ENCODE measurements at regions not wholly inside any gene's neighbourhood (a gene's known extent, or its start where the extent isn't known, plus 50 kb on each side); places are given as distances from the start of the nearest gene placed in this dataset.

DNA sequence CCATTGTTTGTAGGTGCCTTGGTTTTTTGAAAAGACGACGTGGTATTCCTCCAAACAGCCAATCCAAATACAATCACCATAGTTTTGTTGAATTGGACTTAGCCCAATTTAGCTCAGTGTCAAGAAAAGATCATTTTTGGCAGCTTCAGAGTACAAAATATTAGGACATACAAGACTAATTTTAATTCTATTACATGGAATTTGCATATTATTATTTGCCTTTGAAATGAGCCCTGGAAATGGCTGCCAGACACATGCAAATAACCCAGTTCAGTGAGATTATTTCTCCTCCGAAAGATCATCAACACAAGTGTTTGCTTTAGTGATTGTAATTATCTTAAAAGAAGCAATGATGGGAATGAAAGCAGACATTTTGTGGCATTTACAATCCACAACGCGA is 89.3 kb downstream of the PLK2 start:
- Histone ChIP-seq H3K27me3 (no peaks in the 10 kb centered on the region), H3K9me3 (no peaks in the 10 kb centered on the region), H3K27ac (no peak overlapping the region), H3K4me1 (peaks cover 0 to 4% of the 10 kb centered on the region in 2 donors), H3K4me3 (no peak overlapping the region), H3K36me3 (no peaks in the 10 kb centered on the region)
- TF ChIP-seq, protein P1, sequence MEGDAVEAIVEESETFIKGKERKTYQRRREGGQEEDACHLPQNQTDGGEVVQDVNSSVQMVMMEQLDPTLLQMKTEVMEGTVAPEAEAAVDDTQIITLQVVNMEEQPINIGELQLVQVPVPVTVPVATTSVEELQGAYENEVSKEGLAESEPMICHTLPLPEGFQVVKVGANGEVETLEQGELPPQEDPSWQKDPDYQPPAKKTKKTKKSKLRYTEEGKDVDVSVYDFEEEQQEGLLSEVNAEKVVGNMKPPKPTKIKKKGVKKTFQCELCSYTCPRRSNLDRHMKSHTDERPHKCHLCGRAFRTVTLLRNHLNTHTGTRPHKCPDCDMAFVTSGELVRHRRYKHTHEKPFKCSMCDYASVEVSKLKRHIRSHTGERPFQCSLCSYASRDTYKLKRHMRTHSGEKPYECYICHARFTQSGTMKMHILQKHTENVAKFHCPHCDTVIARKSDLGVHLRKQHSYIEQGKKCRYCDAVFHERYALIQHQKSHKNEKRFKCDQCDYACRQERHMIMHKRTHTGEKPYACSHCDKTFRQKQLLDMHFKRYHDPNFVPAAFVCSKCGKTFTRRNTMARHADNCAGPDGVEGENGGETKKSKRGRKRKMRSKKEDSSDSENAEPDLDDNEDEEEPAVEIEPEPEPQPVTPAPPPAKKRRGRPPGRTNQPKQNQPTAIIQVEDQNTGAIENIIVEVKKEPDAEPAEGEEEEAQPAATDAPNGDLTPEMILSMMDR (IDR thresholded peaks at IDR 0.05) = no peak
- no peak for DNase-seq (ENCODE audit: low spot score)

- peak overlapping the region in 1 of 2 donors; percentile 53 for H3K27ac ChIP-seq
- TF ChIP-seq, protein P1 (IDR thresholded peaks at IDR 0.05) = no peak
- H3K4me1 ChIP-seq = peaks cover 0 to 4% of the 10 kb centered on the region in 2 donors
- no peaks in the 10 kb centered on the region for H3K27me3 ChIP-seq
- H3K9me3 ChIP-seq = no peaks in the 10 kb centered on the region
- no peaks in the 10 kb centered on the region for H3K36me3 ChIP-seq
- no peak overlapping the region for H3K4me3 ChIP-seq
- DNase-seq (ENCODE audit: low spot score) = no peak
Observed at GRCh38 chr5:58369513-58370190, 90.2 kb downstream of the PLK2 start.

DNA sequence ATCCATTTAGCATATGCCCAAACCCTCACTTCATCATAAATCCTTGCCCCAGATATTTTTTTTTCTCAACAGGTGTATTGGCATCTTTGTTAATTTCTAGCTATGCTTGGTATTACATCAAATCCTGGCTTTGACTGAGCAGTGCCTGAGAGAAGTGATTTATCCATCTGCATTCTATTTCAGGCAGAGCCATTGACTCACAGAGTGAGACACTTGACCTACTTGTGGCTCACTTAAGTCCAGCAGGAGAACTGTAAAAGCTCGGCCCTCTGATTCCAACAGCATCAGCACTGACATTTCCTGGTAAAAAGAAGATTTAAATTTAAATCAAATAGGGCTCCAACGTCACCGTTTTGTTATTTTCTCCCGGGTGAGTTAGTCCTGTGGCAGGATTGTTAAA is 93.4 kb downstream of the PLK2 start:
- no peak for DNase-seq (ENCODE audit: low spot score)
- no peaks in the 10 kb centered on the region for H3K36me3 ChIP-seq
- H3K4me3 ChIP-seq = no peak overlapping the region
- H3K27ac ChIP-seq = peak overlapping the region in 1 of 2 donors; percentile 52
- peaks cover 0 to 4% of the 10 kb centered on the region in 2 donors for H3K4me1 ChIP-seq
- no peaks in the 10 kb centered on the region for H3K27me3 ChIP-seq
- TF ChIP-seq, protein P1 (IDR thresholded peaks at IDR 0.05) = no peak
- H3K9me3 ChIP-seq = no peaks in the 10 kb centered on the region

GRCh38 chr5:58365791-58366190 is 94.1 kb downstream of the PLK2 start:
- Histone ChIP-seq H3K27me3 (no peaks in the 10 kb centered on the region), H3K4me1 (peaks cover 0 to 4% of the 10 kb centered on the region in 2 donors), H3K36me3 (no peaks in the 10 kb centered on the region), H3K4me3 (no peak overlapping the region), H3K9me3 (no peaks in the 10 kb centered on the region), H3K27ac (peak overlapping the region in 1 of 2 donors; percentile 52)
- no peak for DNase-seq (ENCODE audit: low spot score)
- TF ChIP-seq, protein P1 (IDR thresholded peaks at IDR 0.05) = no peak

DNA sequence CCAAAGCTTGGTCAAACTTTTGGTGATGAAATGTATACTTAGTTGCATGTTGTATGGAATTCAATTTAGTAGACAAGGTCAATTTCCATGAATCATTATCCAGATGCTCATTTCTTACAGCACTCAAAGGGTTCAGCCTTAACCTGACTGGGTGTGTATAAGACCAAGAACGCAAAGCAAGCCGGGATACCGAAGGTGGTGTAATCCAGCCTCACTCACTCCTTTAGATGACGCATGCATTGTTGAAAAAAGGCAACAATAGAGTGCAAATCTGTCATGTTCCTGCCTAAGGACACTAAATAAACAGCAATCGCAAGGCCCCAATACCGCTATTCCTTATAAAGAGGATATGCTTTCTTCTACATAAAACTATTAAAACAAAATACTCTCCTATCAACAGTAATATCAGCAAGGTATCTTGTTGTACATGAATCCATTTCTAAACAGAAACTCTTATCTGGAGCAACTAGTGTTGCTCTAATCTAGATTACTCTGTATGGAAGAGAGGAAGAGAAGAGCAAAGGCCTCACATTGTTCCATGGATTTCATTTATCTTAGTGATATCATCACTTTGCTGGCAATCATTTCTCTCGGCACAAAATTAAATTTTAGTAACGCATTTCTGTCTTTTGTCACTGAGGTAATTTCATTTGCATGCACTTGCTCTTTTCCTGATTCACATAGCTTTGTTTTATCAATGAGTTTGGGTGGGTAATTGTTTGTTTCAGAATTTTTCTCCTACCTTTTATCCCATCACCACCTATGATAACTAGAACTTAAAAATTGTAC is 96.2 kb downstream of the PLK2 start:
- H3K4me3 ChIP-seq = no peak overlapping the region
- H3K27me3 ChIP-seq = no peaks in the 10 kb centered on the region
- no peaks in the 10 kb centered on the region for H3K9me3 ChIP-seq
- no peak for DNase-seq (ENCODE audit: low spot score)
- peaks cover 0 to 4% of the 10 kb centered on the region in 2 donors for H3K4me1 ChIP-seq
- no peak overlapping the region for H3K27ac ChIP-seq
- TF ChIP-seq, protein P1 (IDR thresholded peaks at IDR 0.05) = no peak
- H3K36me3 ChIP-seq = no peaks in the 10 kb centered on the region
